HEK293 (cell line): ENCODE measurements at regions not wholly inside any gene's neighbourhood (a gene's known extent, or its start where the extent isn't known, plus 50 kb on each side); places are given as distances from the start of the nearest gene placed in this dataset.
A peak's percentile ranks its signal among the peaks of the same experiment; 100 is the strongest.

Experiments used
- CTCF ChIA-PET: fragments of 350-600 bp; formaldehyde crosslinking; extraction: SDS; loops from one replicate; lab custom pipeline; 2021; ENCODE audit warnings: antibody characterized with exemption; lab: Yijun Ruan, JAX
- POLR2A ChIA-PET: fragments of 300-600 bp; formaldehyde crosslinking; extraction: SDS; loops from one replicate; lab custom pipeline; 2020; ENCODE audit warnings: antibody characterized with exemption, inconsistent platforms; lab: Yijun Ruan, JAX
- H3K27ac ChIP-seq: fragments of 200-500 bp; sonication (Bioruptor generic); 2 replicates; pipeline ENCODE4 v1.5.1; 2014; ENCODE audit warnings: low read depth, low read length, control low read depth, inconsistent platforms; ENCODE audit errors: extremely low read depth
- H3K36me3 ChIP-seq, 2 experiments: fragments of 200-500 bp in 1 of 2; sonication (Bioruptor generic) in 1 of 2; 1 replicate in 1 of 2; 2 replicates in 1 of 2; pipeline ENCODE4 v1.5.1; 2014 to 2017; ENCODE audit warnings: inconsistent platforms in 2 of 2, low read length in 2 of 2; ENCODE audit not compliant: control insufficient read depth in 2 of 2, insufficient read depth in 1 of 2
- H3K4me1 ChIP-seq: fragments of 200-500 bp; sonication (Bioruptor generic); 2 replicates; pipeline ENCODE4 v1.5.1; 2014; ENCODE audit warnings: mild to moderate bottlenecking, low read length, inconsistent platforms; ENCODE audit not compliant: control insufficient read depth, insufficient read depth
- H3K4me3 ChIP-seq: 2 replicates; pipeline ENCODE4 v1.5.1; 2011; ENCODE audit warnings: low read depth, mild to moderate bottlenecking, control low read depth, low read length, moderate library complexity
- H3K9me3 ChIP-seq: fragments of 200-500 bp; sonication (Bioruptor generic); 2 replicates; pipeline ENCODE4 v1.5.1; 2014; ENCODE audit warnings: low read depth, low read length, inconsistent platforms; ENCODE audit not compliant: control insufficient read depth, insufficient read depth
- FEZF1 ChIP-seq: fragments of 450-650 bp; formaldehyde crosslinking; IDR thresholded peaks from 2 replicates; pipeline ENCODE4 v1.5.1; 2016; ENCODE audit warnings: missing biosample characterization, missing genetic modification characterization
- IKZF3 ChIP-seq: fragments of 450-650 bp; IDR thresholded peaks from 2 replicates; pipeline ENCODE4 v1.5.0; 2018; ENCODE audit warnings: missing biosample characterization, mild to moderate bottlenecking, missing genetic modification characterization, moderate library complexity
- REPIN1 ChIP-seq: fragments of 450-650 bp; formaldehyde crosslinking; IDR thresholded peaks from 2 replicates; pipeline ENCODE4 v1.5.1; 2017; ENCODE audit warnings: missing biosample characterization, missing genetic modification characterization, low read depth
- SP2 ChIP-seq: fragments of 450-650 bp; formaldehyde crosslinking; IDR thresholded peaks from 2 replicates; pipeline ENCODE4 v1.5.1; 2016; ENCODE audit warnings: missing biosample characterization, missing genetic modification characterization
- ZBTB1 ChIP-seq: fragments of 450-650 bp; formaldehyde crosslinking; IDR thresholded peaks from 2 replicates; pipeline ENCODE4 v1.5.1; 2016; ENCODE audit warnings: missing biosample characterization, missing genetic modification characterization
- ZBTB48 ChIP-seq: fragments of 450-650 bp; formaldehyde crosslinking; IDR thresholded peaks from 2 replicates; pipeline ENCODE4 v1.5.1; 2016; ENCODE audit warnings: missing biosample characterization, missing genetic modification characterization
- ZEB2 ChIP-seq: fragments of 450-650 bp; formaldehyde crosslinking; IDR thresholded peaks from 2 replicates; pipeline ENCODE4 v1.5.1; 2016; ENCODE audit warnings: missing biosample characterization, missing genetic modification characterization
- ZNF10 ChIP-seq: fragments of 450-650 bp; formaldehyde crosslinking; IDR thresholded peaks from 2 replicates; pipeline ENCODE4 v1.5.1; 2017; ENCODE audit warnings: missing biosample characterization, missing genetic modification characterization
- ZNF138 ChIP-seq: fragments of 450-650 bp; formaldehyde crosslinking; IDR thresholded peaks from 2 replicates; pipeline ENCODE4 v1.5.1; 2016; ENCODE audit warnings: missing biosample characterization, missing genetic modification characterization, borderline replicate concordance
- ZNF146 ChIP-seq: fragments of 450-650 bp; formaldehyde crosslinking; IDR thresholded peaks from 2 replicates; pipeline ENCODE4 v1.5.1; 2016; ENCODE audit warnings: missing biosample characterization, missing genetic modification characterization
- ZNF2 ChIP-seq: fragments of 450-650 bp; formaldehyde crosslinking; IDR thresholded peaks from 2 replicates; pipeline ENCODE4 v1.5.1; 2016; ENCODE audit warnings: missing biosample characterization, missing genetic modification characterization
- ZNF221 ChIP-seq: fragments of 450-650 bp; formaldehyde crosslinking; IDR thresholded peaks from 2 replicates; pipeline ENCODE4 v1.5.1; 2017; ENCODE audit warnings: missing biosample characterization, missing genetic modification characterization, borderline replicate concordance
- ZNF362 ChIP-seq: fragments of 450-650 bp; formaldehyde crosslinking; IDR thresholded peaks from 2 replicates; pipeline ENCODE4 v1.5.1; 2016; ENCODE audit warnings: missing biosample characterization, missing genetic modification characterization
- ZNF544 ChIP-seq: fragments of 450-650 bp; formaldehyde crosslinking; IDR thresholded peaks from 2 replicates; pipeline ENCODE4 v1.5.0; 2017; ENCODE audit warnings: missing biosample characterization, missing genetic modification characterization
- ZNF548 ChIP-seq: fragments of 450-650 bp; formaldehyde crosslinking; IDR thresholded peaks from 2 replicates; pipeline ENCODE4 v1.5.1; 2016; ENCODE audit warnings: missing biosample characterization, missing genetic modification characterization
- ZNF555 ChIP-seq: fragments of 450-650 bp; formaldehyde crosslinking; conservative IDR thresholded peaks from 2 replicates; pipeline ENCODE4 v1.5.1; 2017; ENCODE audit warnings: missing biosample characterization, mild to moderate bottlenecking, missing genetic modification characterization, inconsistent platforms
- ZNF561 ChIP-seq: fragments of 450-650 bp; IDR thresholded peaks from 2 replicates; pipeline ENCODE4 v1.5.1; 2018; ENCODE audit warnings: missing biosample characterization, missing genetic modification characterization, borderline replicate concordance
- ZNF626 ChIP-seq: fragments of 450-650 bp; sonication (Bioruptor Pico); formaldehyde crosslinking; IDR thresholded peaks from 2 replicates; pipeline ENCODE4 v1.5.1; 2018; ENCODE audit warnings: missing biosample characterization, missing genetic modification characterization, inconsistent platforms
- ZNF692 ChIP-seq: fragments of 450-650 bp; formaldehyde crosslinking; IDR thresholded peaks from 2 replicates; pipeline ENCODE4 v1.5.1; 2016; ENCODE audit warnings: missing biosample characterization, missing genetic modification characterization
- ZNF747 ChIP-seq: fragments of 450-650 bp; formaldehyde crosslinking; IDR thresholded peaks from 2 replicates; pipeline ENCODE4 v1.5.1; 2016; ENCODE audit warnings: missing biosample characterization, missing genetic modification characterization

GRCh38 chr14:63782683-63783389 lies 55.0 kb upstream of the SGPP1 start (continued):
- TF ChIP-seq ZNF692 (tag by site-specific recombination) = no peak
- no peak for TF ChIP-seq ZNF626 (tag by site-specific recombination)

- Histone ChIP-seq H3K4me3 (no peak overlapping the region), H3K36me3 (no peaks in the 10 kb centered on the region), H3K9me3 (no peaks in the 10 kb centered on the region), H3K4me1 (no peaks in the 10 kb centered on the region), H3K27ac (no peak overlapping the region)
- TF ChIP-seq IKZF3 (tag by site-specific recombination) = no peak
- TF ChIP-seq ZNF10 (tag by site-specific recombination) = 0 out of 2 replicates have a peak, but pooled peaks have one; percentile 52
- TF ChIP-seq ZNF221 (tag by site-specific recombination) = no peak
- TF ChIP-seq ZNF2 = no peak
- POLR2A ChIA-PET = interaction anchor here (0.5 kb wide), 1 partner anchor 30 kb away, joined by 7 read pairs; no protein-coding TSS in a partner anchor
- CTCF ChIA-PET = interaction anchor here (0.6 kb wide), 1 partner anchor 35 kb away, joined by 4 read pairs; no protein-coding TSS in a partner anchor
These were observed 60.4 kb upstream of the SGPP1 start for GRCh38 chr14:63788011-63788933.

GRCh38 chr14:63793376-63793775 lies 59.4 kb upstream of the SYNE2 start:
- ChIA-PET POLR2A (no interaction called here), CTCF (interaction anchor here (0.7 to 1.0 kb wide), 3 partner anchors 23 to 511 kb away, joined by 3 to 6 read pairs (median 4); no protein-coding TSS in a partner anchor)
- TF ChIP-seq FEZF1 (tag by site-specific recombination) (no peak), ZNF747 (tag by site-specific recombination) (no peak), REPIN1 (tag by site-specific recombination) (no peak), ZBTB48 (tag by site-specific recombination) (no peak), ZNF544 (tag by site-specific recombination) (no peak), ZNF555 (tag by site-specific recombination) (no peak), ZNF362 (no peak), ZNF138 (no peak), SP2 (tag by site-specific recombination) (no peak), ZNF548 (tag by site-specific recombination) (no peak), ZBTB1 (tag by site-specific recombination) (no peak), ZNF561 (tag by site-specific recombination) (no peak), ZNF146 (tag by site-specific recombination) (no peak), ZEB2 (tag by site-specific recombination) (no peak)
- Histone ChIP-seq H3K27ac (no peak overlapping the region), H3K4me1 (no peaks in the 10 kb centered on the region), H3K4me3 (no peak overlapping the region), H3K9me3 (no peaks in the 10 kb centered on the region), H3K36me3 (no peaks in the 10 kb centered on the region)
